ENCODE measurements at regions not wholly inside any gene's neighbourhood (a gene's known extent, or its start where the extent isn't known, plus 50 kb on each side); places are given as distances from the start of the nearest gene placed in this dataset.

DNA sequence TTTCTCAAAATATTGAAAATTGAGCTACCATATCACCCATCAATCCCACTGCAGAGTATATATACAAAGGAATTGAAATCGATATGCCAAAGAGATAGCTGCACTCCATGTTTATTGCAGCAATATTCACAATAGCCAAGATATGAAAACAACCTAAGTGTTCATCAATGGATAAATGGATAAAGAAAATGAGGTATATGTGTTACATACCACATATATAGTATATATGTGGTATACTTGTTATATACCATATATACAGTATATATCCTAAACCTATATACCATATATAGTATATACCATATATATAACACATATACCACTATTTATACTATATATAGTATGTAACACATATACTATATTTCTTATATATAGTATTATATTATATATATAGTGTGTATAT lies 313.3 kb downstream of the ZNF608 start:
- intact Hi-C loops (cut with DNase I): no loop called here
- no peak for DNase-seq (ENCODE audit: low spot score)

DNA sequence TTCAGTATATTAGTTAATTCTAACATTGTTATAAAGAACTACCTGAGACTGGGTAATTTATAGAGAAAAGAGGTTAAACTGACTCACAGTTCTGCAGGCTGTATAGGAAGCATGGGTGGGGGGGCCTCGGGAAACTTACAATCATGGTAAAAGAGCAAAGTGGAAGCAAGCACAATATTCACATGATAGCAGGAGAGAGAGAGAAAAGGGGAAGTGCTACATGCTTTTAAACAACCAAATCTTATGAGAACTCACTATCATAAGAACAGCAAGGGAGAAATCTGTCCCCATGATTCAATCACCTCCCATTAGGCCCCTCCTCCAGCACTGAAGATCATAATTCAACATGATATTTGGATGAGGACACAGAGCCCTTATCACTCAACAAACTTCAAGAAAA lies 324.9 kb downstream of the ZNF608 start:
- DNase-seq (ENCODE audit: low spot score): no peak
- intact Hi-C loops (cut with DNase I): no loop called here

DNA sequence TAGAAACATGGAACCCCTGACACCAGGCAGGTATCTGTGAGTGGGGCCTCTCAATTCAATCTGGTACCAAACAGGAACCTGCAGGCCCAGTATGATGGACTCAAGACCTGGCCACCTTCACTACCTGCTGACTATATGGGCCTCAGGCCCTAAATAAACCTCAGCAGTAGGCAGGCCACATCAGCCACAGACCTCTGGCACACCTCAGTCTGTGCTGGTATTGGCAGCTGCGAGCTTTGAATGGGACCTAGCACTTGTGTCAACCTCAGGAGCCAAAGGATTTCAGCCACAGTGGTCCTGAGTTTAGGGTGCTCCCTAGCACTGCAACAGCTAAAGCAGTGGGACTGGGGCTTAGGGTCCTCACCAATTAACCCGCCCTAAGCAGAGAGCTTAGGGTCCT lies 325.5 kb downstream of the ZNF608 start:
- no peak for DNase-seq (ENCODE audit: low spot score)
- intact Hi-C loops (cut with DNase I): no loop called here

DNA sequence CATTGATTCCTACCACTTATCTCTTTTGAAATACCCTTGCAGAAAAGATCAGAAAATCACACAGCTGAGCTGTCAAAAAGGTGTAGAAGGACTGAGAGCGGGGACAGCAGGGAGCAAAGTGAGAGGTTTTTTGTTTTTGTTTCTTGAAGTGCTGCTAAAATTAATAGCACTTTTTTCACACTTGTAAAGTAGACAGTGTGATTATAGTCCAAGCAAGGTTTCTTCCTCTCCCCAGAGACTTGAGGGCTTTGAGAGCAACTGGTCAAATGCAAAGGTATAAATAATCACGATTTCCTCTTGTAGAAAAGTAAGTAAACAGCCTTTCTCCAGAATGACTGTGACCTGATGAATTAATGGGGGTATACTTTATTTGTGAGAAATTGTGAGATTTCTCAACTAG lies 326.9 kb downstream of the ZNF608 start:
- intact Hi-C loops (cut with DNase I): no loop called here
- DNase-seq (ENCODE audit: low spot score): no peak

DNA sequence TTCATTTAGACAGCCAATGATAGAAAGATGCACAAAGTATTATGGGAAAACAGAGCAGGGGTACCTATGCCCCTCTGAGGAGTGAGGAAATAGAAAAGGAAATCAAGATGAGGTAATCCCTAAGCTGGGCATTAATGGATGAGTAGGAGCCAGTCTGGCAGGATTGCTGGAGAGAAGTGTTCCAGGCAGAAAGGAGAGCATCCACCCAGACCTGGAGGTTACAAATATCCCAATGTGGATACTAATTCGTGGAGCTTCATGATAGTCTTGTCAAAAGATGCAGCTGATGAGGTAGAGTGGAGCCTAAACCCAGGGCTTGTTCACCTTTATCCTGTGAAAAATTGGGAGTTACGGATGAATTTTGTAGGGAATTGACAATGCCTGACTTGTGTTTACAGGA lies 328.0 kb downstream of the ZNF608 start:
- intact Hi-C loops (cut with DNase I): no loop called here
- DNase-seq (ENCODE audit: low spot score): no peak

DNA sequence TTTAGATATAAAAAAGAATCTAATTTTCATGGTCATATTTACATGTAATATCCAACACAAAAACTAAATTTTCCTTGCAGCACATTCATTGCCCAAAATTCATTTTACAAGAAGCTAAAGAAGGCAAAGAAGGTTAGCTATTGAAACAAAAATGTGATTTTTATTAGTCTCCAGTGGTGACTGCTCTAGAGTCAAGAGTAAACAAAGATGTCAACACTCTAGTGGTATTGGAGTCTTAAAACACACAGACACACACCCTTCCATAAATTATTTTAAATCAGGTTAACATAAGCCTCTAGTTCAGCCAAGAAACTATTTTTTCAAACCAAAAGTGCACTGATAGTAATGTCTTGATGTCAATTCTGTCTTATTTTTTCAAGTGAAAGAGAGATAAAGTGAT lies 329.2 kb downstream of the ZNF608 start:
- no peak for DNase-seq (ENCODE audit: low spot score)
- intact Hi-C loops (cut with DNase I): no loop called here

DNA sequence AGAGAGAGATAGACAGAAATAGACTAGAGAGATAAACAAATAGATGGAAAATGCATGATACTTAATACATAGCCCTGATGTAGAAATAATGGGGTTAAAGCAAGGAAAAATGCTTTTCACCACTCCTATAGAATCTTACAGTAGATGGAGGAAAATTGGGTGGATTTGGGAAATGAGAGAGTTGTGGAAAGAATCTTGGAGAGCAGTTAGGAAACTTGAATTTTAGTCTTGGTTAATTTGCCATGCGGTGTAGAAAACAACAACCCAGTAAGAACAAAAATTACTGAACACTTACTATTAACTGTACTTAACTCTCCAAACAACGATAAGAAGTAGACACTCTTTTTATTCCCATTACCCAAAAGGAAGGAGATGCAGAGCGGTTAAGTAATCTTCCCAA lies 329.8 kb downstream of the ZNF608 start:
- DNase-seq (ENCODE audit: low spot score): no peak
- intact Hi-C loops (cut with DNase I): no loop called here

DNA sequence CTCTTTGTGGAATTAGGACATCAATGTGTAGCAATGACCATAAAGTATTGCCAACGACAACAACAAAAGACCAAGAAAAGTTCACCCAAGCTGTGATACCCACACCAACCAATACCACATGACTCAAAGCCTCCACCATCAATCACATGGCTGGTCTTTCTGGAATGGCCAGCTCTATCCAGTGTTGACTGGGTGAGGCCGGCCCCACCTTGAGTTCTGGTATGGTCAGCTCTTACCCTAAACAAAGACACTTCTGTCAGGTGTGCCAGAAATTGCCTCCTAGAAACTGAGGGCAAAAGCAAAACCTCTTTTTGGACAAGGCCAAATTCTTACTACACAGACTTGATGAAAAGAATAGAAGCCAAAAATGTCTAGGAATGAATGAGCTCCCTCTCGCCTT lies 331.5 kb downstream of the ZNF608 start:
- intact Hi-C loops (cut with DNase I): no loop called here
- no peak for DNase-seq (ENCODE audit: low spot score)

DNA sequence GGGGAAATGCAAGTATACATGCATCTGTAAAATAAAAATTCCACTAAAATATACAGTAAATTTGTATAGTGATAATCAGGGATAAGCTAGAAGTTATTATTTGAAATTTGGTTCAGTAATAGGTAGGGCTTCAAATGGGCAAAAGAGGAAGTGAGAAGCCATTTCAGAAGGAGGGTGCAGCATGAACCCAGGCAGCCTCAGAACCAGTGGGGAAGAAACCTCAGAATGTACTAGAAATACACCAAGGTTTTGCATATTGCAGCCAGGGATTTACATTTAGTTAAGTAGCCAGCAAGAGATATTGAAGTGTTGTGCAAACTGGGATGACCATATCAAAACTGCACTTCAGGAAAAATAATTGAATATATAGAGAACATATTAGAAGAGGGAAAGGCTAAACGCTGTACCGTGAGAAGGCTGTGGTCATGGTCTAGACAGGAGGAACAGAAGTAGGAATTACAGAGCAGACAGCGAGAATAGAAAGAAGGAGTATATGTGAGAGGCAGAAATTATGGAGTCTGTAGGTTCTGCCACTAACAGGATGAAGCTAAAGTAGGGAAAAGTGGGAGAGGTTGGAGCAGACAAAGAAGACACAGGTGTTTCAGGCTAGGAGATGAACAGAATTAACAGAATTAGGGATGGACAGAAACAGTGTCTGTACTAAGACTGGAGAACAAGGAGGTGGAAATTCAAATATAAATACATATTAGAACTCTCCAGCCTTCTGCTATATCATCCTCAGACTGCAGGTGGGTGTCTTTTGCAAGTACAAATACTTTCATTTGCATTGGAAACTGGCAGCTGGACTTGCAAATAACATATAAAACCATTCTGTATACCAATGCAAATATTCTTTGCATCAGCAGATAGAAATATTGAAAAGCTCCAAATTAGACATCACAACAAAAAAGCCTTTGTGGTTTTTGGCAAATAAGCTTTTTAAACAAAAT lies 335.6 kb downstream of the ZNF608 start:
- no peak for DNase-seq (ENCODE audit: low spot score)
- intact Hi-C loops (cut with DNase I): no loop called here

DNA sequence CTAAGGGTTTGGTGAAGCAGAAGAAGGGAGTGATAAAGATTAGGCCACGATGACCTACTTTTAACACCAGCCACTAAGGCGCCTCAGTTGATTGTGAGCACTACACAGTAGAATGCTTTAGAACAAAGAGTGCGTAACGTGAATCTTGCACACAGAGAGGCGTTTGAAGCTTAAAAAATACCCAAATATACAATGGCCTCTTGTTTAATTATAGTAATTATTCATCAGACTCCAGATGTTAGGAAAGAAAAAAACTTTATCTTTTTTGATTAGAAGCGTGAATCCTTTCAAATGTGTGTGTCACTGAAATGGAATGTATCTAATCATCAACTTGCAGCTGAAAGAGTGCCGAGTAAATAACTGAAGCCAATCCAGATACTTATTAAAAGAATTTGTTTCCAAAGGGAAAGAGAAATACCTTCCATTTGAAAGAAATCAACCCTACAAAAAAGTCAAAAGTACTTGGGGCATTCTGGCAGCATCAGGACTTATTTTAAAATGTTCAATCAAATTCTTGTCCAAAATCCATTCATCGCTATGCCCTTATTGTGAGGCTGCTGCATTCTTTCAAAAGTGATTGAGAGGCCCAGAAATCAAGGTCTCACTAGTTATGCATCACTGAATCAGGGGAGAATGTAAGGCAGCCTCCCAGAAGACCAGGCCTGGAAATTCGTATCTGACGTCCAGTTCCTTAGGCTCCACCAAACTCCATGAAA lies 337.5 kb downstream of the ZNF608 start:
- intact Hi-C loops (cut with DNase I): loop anchor here in 1 of 2 donors (1.0 kb wide), 1 partner anchor 33 kb away; no protein-coding TSS in a partner anchor
- DNase-seq (ENCODE audit: low spot score): no peak

DNA sequence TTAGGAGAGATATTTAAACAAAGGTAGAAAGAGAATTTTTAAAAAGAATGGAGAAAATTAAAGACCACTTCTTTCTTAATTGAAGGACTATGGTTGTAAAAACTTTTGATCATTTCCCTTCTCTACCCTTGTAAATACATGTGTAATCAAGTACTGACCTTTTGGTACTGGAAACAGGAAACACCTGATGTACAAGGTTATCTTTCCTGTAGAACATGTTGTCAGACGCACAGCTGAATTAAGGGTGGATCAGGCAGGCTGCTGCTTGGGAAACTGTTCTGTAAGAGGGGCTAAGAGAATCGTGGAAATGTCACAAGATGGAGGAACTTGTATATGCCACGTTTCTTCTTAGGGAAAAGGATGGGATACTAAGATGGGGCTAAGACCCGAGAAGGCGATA lies 341.6 kb downstream of the ZNF608 start:
- intact Hi-C loops (cut with DNase I): loop anchor here in 1 of 2 donors (2.0 to 5.0 kb wide), 2 partner anchors 724 to 978 kb away; no protein-coding TSS in a partner anchor
- DNase-seq (ENCODE audit: low spot score): no peak

DNA sequence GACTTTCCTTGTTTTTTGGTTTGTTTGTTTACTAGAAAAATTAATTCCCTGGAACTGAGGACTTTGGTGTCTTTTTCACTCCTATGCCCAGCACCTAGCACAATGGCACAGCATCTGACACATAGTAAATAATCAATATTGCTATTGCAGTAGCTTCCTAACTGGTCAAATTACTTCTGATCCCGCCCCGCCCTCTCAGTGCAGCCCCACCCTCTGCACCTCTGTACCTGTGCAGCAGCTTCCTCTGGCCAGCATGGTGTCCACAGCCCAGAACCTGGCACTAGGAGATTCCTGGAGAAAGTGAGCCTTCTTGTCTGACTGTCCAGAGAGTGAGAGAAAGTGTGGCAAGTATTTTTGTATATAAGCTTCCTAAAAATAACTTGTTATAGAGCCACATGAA lies 343.2 kb downstream of the ZNF608 start:
- DNase-seq (ENCODE audit: low spot score): no peak
- intact Hi-C loops (cut with DNase I): loop anchor here in 1 of 2 donors (5.0 kb wide), 1 partner anchor 979 kb away; no protein-coding TSS in a partner anchor

DNA sequence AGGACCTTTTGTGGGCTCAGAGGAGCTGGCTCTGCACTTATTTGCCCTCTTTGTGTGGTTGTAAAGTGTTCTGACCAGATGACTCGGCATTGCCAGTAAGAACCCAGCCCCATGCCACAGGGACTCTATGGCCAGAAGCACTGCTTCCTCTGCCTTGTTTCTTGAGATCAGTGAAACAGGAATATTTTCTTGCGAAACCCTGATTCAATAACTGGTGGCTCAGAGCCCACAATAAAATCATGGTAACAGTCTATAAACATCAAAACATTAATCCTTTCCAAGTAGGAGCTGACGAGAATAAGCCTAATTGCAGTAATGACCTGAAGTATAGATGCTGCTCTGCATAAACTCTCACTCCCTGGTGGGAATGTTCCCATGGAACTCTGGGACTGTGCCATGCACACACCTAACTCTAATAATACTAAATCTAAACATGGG lies 344.3 kb downstream of the ZNF608 start:
- intact Hi-C loops (cut with DNase I): loop anchor here in 1 of 2 donors (5.0 kb wide), 1 partner anchor 980 kb away; no protein-coding TSS in a partner anchor
- no peak for DNase-seq (ENCODE audit: low spot score)

DNA sequence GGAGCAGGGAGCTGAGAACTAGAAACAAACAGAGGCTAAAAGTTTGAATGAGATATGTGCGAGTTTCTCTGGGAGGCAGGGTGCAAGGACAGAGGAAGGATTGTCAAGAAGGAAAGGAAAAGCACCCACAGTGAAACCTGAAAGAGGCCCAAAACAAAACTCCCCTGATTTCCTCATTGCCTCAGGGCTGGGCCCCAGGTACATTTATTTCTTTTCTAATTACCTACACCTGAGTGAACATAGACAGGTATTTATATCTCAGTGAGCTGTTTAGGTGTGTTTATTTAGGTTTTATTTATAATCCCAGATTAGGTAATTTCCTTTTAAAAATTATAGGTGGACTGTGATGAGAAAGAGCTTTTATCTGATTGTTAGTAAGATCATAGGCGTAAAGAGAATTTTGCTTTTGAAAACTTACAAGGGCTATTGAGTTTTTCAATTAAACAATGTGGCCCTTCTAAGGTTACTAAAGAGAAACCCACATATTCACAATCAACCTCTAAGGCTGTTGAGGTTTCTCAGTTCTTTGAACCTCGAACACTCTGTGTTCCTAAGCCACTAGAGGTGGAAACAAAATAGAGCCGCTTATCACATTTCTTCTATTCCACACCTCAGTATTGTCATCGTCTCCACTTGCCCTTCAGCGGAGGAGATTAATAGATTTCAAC lies 344.8 kb downstream of the ZNF608 start:
- intact Hi-C loops (cut with DNase I): loop anchor here in 1 of 2 donors (5.0 kb wide), 1 partner anchor 981 kb away; no protein-coding TSS in a partner anchor
- no peak for DNase-seq (ENCODE audit: low spot score)

DNA sequence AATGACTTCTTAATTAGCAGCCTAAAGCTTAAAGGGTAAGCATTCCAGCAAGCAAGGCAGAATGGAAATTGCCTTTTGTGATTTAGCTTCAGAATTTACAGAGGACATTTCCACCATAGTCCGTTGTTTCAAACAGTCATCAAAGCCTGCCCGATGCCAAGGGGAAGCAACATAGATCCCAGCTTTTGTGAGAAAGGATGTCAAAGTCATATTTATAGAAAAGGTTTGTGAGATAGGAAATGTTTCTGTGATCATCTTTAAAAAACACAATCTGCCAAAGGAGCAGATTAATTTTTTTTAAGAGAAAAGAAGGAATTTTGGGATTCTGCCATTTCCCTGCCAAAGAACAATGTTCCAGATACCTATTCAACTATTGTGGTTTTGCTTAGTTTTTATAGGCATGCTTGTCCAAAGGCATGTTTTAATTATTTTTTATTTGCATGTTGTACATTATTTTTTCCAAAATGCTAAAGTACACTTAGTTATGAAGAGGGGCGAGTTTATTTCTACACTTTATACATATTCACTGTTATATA lies 346.9 kb downstream of the ZNF608 start:
- no peak for DNase-seq (ENCODE audit: low spot score)
- intact Hi-C loops (cut with DNase I): no loop called here

DNA sequence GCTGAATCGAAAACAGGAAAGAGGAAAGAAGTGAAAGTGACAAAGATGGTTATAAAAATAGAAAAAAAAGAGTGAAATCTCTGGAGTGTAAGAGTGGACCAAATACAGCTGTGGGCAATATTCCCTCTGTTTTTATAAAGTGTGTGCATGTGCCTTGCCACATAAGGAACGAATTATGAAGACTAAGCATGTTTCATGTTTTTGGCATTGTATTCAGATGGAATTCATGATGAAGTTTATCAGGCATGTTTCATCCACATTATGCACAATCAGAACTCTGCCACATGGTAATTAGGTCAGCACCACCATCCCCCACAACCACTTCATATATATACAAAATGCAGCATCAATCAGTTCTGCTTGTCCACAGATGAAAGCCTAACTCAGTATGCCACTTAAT lies 348.0 kb downstream of the ZNF608 start:
- intact Hi-C loops (cut with DNase I): no loop called here
- no peak for DNase-seq (ENCODE audit: low spot score)

DNA sequence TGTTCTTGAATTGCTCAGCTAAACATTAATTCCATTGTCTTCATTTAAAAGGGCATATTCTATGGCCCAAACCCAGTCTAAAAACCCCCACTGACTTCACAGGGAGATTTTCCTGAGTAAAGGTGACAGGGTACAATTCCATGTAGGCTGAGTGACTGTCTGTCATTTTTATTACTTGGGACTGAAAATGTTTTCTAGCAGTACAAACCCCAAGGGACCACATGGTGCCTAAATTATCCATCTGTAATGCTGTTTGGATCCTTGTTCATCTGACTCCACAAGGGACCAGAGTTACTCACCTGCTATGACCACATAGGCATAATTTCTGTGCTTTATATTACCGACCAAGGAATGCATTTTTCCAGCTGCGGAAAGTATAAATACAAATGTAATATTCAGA lies 349.1 kb downstream of the ZNF608 start:
- intact Hi-C loops (cut with DNase I): no loop called here
- DNase-seq (ENCODE audit: low spot score): no peak

DNA sequence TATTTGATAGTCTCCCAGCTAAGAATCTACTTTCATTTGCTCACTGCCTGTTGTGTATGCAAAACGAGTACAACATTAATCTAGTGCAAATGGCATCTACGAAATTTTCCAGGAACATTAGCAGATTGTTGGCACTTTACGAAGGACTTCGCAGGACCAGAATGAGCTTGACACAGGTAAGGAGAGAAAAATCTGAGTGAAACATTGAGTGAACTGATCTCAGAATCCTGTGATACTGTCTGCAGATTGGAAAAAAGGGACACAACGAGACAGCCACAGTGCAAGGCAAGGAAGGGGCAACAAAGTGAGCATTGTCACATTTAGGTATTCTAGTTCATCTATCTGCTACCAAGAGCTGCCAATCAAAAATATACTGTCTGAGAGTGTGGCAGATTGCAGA lies 350.5 kb downstream of the ZNF608 start:
- intact Hi-C loops (cut with DNase I): no loop called here
- DNase-seq (ENCODE audit: low spot score): no peak

DNA sequence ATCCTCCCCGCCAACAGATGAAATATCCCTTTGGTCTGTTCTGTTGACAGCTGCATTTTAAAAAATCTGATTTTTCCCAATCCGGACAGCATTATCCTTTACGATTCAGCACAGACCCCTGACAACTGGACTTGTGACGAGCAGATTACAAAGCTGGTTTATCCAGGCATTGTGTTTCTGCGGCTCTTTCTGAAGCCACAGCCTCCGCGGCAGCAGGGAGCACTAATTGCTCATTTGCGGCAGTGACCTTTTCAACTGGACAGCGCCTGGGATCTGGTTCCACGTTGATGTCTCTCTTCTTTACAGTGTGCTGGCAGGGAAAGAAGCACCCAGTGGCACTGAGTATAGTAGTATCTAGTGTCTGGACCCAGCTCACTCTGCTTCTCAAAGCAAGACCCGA lies 351.2 kb downstream of the ZNF608 start:
- no peak for DNase-seq (ENCODE audit: low spot score)
- intact Hi-C loops (cut with DNase I): no loop called here
